Mesenchymal stem cell (in vitro differentiated cells and primary cell): ENCODE measurements at regions not wholly inside any gene's neighbourhood (a gene's known extent, or its start where the extent isn't known, plus 50 kb on each side); places are given as distances from the start of the nearest gene placed in this dataset.

Experiments
- DNase-seq: peaks from one replicate; pipeline ENCODE4 v3.0.0-alpha.2; 2013
- H2AFZ ChIP-seq: one replicate; pipeline ENCODE4 v1.6.1; 2013; ENCODE audit warnings: low read depth, mild to moderate bottlenecking, control low read depth, inconsistent platforms, low read length, moderate library complexity
- H2AK5ac ChIP-seq: 2 replicates; pipeline ENCODE4 v1.6.1; 2013; ENCODE audit warnings: low read length, moderate library complexity, mild to moderate bottlenecking, inconsistent platforms; ENCODE audit not compliant: severe bottlenecking
- H2BK120ac ChIP-seq: one replicate; pipeline ENCODE4 v1.6.1; 2013; ENCODE audit warnings: low read depth, mild to moderate bottlenecking, inconsistent platforms, low read length, moderate library complexity
- H2BK12ac ChIP-seq, 2 experiments: one replicate each; pipeline ENCODE4 v1.6.1; 2013; ENCODE audit warnings: inconsistent platforms in 2 of 2, low read length in 2 of 2, mild to moderate bottlenecking in 2 of 2, moderate library complexity in 2 of 2, control low read depth in 1 of 2
- H2BK15ac ChIP-seq: one replicate; pipeline ENCODE4 v1.6.1; 2013; ENCODE audit warnings: mild to moderate bottlenecking, low read depth, inconsistent platforms; ENCODE audit not compliant: poor library complexity, severe bottlenecking
- H2BK5ac ChIP-seq: 2 replicates; pipeline ENCODE4 v1.6.1; 2013; ENCODE audit warnings: low read depth, mild to moderate bottlenecking, low read length, control low read depth, inconsistent platforms; ENCODE audit not compliant: poor library complexity, severe bottlenecking
- H3K14ac ChIP-seq, 2 experiments: one replicate each; pipeline ENCODE4 v1.6.1; 2013; ENCODE audit warnings: inconsistent platforms in 2 of 2, low read length in 2 of 2, control low read depth in 1 of 2, mild to moderate bottlenecking in 1 of 2, moderate library complexity in 1 of 2
- H3K18ac ChIP-seq, 2 experiments: one replicate each; pipeline ENCODE4 v1.6.1; 2013; ENCODE audit warnings: inconsistent platforms in 2 of 2, low read length in 2 of 2, control low read depth in 1 of 2, low read depth in 1 of 2, mild to moderate bottlenecking in 1 of 2
- H3K23ac ChIP-seq, 2 experiments: one replicate each; pipeline ENCODE4 v1.6.1; 2013; ENCODE audit warnings: inconsistent platforms in 2 of 2, low read length in 2 of 2, mild to moderate bottlenecking in 2 of 2, moderate library complexity in 2 of 2, control low read depth in 1 of 2
- H3K27ac ChIP-seq: 2 replicates; pipeline ENCODE4 v1.5.1; 2013; ENCODE audit warnings: mild to moderate bottlenecking, moderate library complexity, low read length, control low read depth, inconsistent platforms; ENCODE audit not compliant: poor library complexity, severe bottlenecking
- H3K27me3 ChIP-seq, 2 experiments: 2 replicates each; pipeline versions ENCODE4 v1.6.1 to v1.7.0; 2013; ENCODE audit warnings: low read length in 2 of 2, mild to moderate bottlenecking in 2 of 2, moderate library complexity in 2 of 2, control low read depth in 1 of 2, inconsistent platforms in 1 of 2; ENCODE audit not compliant: control insufficient read depth in 1 of 2, insufficient read depth in 1 of 2
- H3K36me3 ChIP-seq, 2 experiments: 2 replicates each; pipeline versions ENCODE4 v1.6.1 to v1.7.0; 2013; ENCODE audit warnings: low read length in 2 of 2, control low read depth in 1 of 2, inconsistent platforms in 1 of 2, low read depth in 1 of 2, mild to moderate bottlenecking in 1 of 2; ENCODE audit not compliant: insufficient read depth in 2 of 2, control insufficient read depth in 1 of 2
- H3K4ac ChIP-seq, 2 experiments: one replicate each; pipeline ENCODE4 v1.6.1; 2013; ENCODE audit warnings: inconsistent platforms in 2 of 2, low read length in 2 of 2, mild to moderate bottlenecking in 2 of 2, moderate library complexity in 2 of 2, control low read depth in 1 of 2, low read depth in 1 of 2
- H3K4me1 ChIP-seq: 2 replicates; pipeline ENCODE4 v1.6.1; 2013; ENCODE audit warnings: low read depth, low read length, control low read depth; ENCODE audit not compliant: control insufficient read depth, insufficient read depth
- H3K4me2 ChIP-seq: 2 replicates; pipeline ENCODE4 v1.6.1; 2013; ENCODE audit warnings: low read length, mild to moderate bottlenecking, inconsistent platforms; ENCODE audit not compliant: poor library complexity, severe bottlenecking
- H3K4me3 ChIP-seq, 2 experiments: 2 replicates each; pipeline versions ENCODE4 v1.5.1 to v1.7.0; 2013; ENCODE audit warnings: low read length in 2 of 2, mild to moderate bottlenecking in 2 of 2, control low read depth in 1 of 2, low read depth in 1 of 2; ENCODE audit not compliant: insufficient read depth in 1 of 2
- H3K79me1 ChIP-seq: replicated peaks from 2 replicates; pipeline ENCODE4 v1.6.1; 2013; ENCODE audit warnings: mild to moderate bottlenecking, control low read depth, low read length, inconsistent platforms; ENCODE audit not compliant: poor library complexity, severe bottlenecking
- H3K9ac ChIP-seq: 2 replicates; pipeline ENCODE4 v1.7.0; 2013; ENCODE audit warnings: mild to moderate bottlenecking, low read length, moderate library complexity
- H3K9me3 ChIP-seq: 2 replicates; pipeline ENCODE4 v1.7.0; 2013; ENCODE audit warnings: mild to moderate bottlenecking, low read length; ENCODE audit not compliant: control insufficient read depth
- H4K8ac ChIP-seq: one replicate; pipeline ENCODE4 v1.6.1; 2013; ENCODE audit warnings: inconsistent platforms, mild to moderate bottlenecking, low read length, moderate library complexity
- H4K91ac ChIP-seq: one replicate; pipeline ENCODE4 v1.6.1; 2013; ENCODE audit warnings: mild to moderate bottlenecking, low read length, inconsistent platforms
- WGBS: methylation state at CpG from one replicate; pipeline ENCODE4 v1.1.7; 2013; ENCODE audit warnings: mixed read lengths; 5-methylcytosine and 5-hydroxymethylcytosine counted together

DNA sequence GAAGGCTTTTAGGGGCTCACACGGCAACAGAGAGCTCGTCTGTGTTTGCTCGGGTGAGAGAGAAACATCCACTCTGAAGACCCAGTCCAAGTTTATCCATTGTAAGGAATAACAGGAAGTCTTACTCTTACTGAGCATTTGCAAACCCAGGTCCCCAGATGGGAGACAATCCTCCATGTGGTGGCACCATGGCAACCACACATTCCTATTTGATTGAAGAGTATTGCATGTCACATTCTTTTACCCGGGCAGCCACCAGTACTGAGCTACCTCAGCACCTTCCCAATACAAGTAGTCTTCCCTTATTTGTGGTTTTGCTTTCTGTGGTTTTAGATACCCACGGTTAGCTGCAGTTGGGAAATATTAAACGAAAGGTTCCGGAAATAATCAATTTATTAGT lies 302.9 kb upstream of the RASGRP1 start:
- Histone ChIP-seq H3K4me1 (peaks cover 8% of the 10 kb centered on the region), H2BK15ac (no peak overlapping the region), H3K14ac (no peak overlapping the region), H3K9ac (peak overlapping the region; percentile 15), H2AFZ (no peak overlapping the region), H3K23ac (no peak overlapping the region), H4K8ac (peak overlapping the region; percentile 29), H3K18ac (peak overlapping the region; percentile 67), H3K36me3 (no peaks in the 10 kb centered on the region), H3K4me3 (no peak overlapping the region), H3K27me3 (no peaks in the 10 kb centered on the region), H2BK120ac (peak overlapping the region; percentile 40), H3K27ac (no peak overlapping the region), H3K4ac (peak overlapping the region in 1 of 2 experiments; percentile 9), H2AK5ac (no peak overlapping the region), H3K79me1 (no peaks in the 10 kb centered on the region), H3K9me3 (no peaks in the 10 kb centered on the region), H4K91ac (peak overlapping the region; percentile 15), H2BK5ac (no peak overlapping the region), H3K4me2 (no peak overlapping the region), H2BK12ac (peak overlapping the region; percentile 49 to 68)
- WGBS, result 88% methylated on average over 7 of the region's 7 CpGs
- DNase-seq, result peak; percentile 37

DNA sequence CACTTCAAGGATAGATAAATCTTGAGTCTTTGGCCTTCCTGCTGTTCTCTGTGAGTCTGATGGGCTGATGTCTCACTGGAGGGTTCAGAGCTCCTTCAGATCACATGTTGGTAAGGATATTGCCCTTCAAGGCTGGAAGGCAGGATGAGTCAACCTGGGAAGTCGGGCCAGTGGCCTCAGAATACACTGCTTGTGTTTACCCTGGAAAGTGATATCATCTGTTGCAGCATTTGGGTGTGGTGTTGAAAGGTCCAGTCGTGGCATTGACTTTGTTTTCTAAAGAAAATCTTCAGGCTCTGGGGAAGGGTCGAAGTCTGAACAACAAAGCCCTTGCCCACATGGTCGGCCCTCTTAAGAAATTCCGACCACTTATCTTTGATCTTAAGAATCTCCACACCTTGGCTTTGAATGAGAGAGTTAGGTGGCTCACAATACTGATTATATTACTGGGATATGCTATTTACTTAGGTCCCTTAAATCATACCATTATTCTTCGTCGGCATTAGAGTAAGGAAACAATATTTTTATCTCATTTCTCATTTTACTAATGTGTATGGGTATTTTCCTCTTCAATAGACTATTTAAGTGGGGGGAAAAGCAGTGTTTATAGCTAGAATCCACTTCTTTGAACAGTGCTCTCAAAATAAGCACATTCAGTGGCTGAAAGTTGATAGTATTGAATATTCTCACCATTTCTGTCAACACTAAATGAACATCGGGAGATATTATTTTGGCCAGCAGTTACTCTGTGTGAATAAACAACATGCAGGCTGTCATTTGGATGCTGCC lies 303.9 kb upstream of the RASGRP1 start:
- Histone ChIP-seq H3K27me3 (no peaks in the 10 kb centered on the region), H4K8ac (no peak overlapping the region), H2BK5ac (no peak overlapping the region), H3K9me3 (no peaks in the 10 kb centered on the region), H2BK15ac (peak overlapping the region; percentile 23), H3K4me1 (peaks cover 8% of the 10 kb centered on the region), H3K79me1 (no peaks in the 10 kb centered on the region), H3K27ac (peak overlapping the region; percentile 27), H3K4me3 (no peak overlapping the region), H3K4ac (no peak overlapping the region), H2BK12ac (no peak overlapping the region), H3K14ac (no peak overlapping the region), H3K4me2 (no peak overlapping the region), H2BK120ac (no peak overlapping the region), H3K9ac (peak overlapping the region; percentile 74), H3K36me3 (no peaks in the 10 kb centered on the region), H4K91ac (no peak overlapping the region), H2AFZ (no peak overlapping the region), H3K18ac (no peak overlapping the region), H3K23ac (no peak overlapping the region), H2AK5ac (peak overlapping the region; percentile 41)
- peak; percentile 94 for DNase-seq
- WGBS, result 0% methylated on average over 2 of the region's 8 CpGs

DNA sequence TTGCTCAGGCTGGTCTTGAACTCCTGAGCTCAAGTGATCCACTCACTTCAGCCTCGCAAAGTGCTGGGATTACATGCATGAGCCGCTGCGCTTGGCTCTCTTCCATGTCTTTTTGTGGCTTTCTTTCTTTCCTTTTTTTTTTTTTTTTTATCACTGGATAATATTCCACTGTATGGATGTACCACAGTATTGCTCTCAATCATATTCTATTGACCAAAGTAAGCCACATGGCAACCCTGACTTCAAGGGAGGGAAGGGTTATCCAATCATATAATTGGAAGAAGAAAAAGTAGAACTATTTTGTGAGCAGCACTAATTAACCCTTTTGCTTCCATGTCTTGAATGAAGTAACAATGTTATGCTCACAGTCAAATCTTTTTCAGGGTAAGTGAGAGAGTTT lies 307.0 kb upstream of the RASGRP1 start:
- Histone ChIP-seq H3K4me3 (no peak overlapping the region), H2BK15ac (peak overlapping the region; percentile 4), H4K8ac (no peak overlapping the region), H2BK5ac (no peak overlapping the region), H3K36me3 (no peaks in the 10 kb centered on the region), H3K4ac (no peak overlapping the region), H3K9me3 (no peaks in the 10 kb centered on the region), H2BK12ac (no peak overlapping the region), H3K4me2 (no peak overlapping the region), H3K4me1 (peaks cover 7% of the 10 kb centered on the region), H2AFZ (no peak overlapping the region), H2AK5ac (no peak overlapping the region), H3K9ac (no peak overlapping the region), H3K14ac (no peak overlapping the region), H3K27ac (no peak overlapping the region), H3K23ac (no peak overlapping the region), H3K27me3 (no peaks in the 10 kb centered on the region), H3K18ac (no peak overlapping the region), H4K91ac (no peak overlapping the region), H2BK120ac (no peak overlapping the region), H3K79me1 (no peaks in the 10 kb centered on the region)
- 89% methylated on average over 3 of the region's 3 CpGs for WGBS
- no peak for DNase-seq

DNA sequence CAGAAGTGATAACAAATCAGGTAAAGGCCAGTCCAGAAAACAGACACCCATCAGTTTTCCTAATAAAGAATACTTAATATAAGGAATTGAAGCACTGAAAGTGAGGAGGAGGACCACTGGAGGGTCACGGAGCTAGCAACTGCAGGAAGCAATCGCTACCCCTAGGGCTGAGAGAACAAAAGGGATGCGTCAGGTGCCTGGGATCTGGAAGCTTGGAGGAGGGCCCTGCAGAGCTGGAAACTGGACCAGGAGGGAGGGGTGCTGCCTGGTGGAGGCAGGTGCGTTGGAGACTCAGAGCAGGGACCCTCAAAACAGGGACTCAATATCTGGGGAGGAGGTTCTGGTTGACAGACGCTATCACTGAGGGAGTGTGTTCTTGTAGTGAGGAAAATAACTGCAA lies 308.1 kb upstream of the RASGRP1 start:
- Histone ChIP-seq H3K4me2 (no peak overlapping the region), H4K91ac (peak overlapping the region; percentile 29), H2BK5ac (no peak overlapping the region), H3K4me1 (peaks cover 9% of the 10 kb centered on the region), H3K23ac (no peak overlapping the region), H3K79me1 (no peaks in the 10 kb centered on the region), H3K4me3 (no peak overlapping the region), H3K9me3 (no peaks in the 10 kb centered on the region), H2AK5ac (peak overlapping the region; percentile 28), H3K18ac (peak overlapping the region in 1 of 2 experiments; percentile 35), H3K27me3 (no peaks in the 10 kb centered on the region), H2BK12ac (peak overlapping the region in 1 of 2 experiments; percentile 59), H3K9ac (no peak overlapping the region), H3K4ac (peak overlapping the region in 1 of 2 experiments; percentile 27), H3K27ac (no peak overlapping the region), H2AFZ (no peak overlapping the region), H3K14ac (no peak overlapping the region), H2BK120ac (no peak overlapping the region), H2BK15ac (no peak overlapping the region), H3K36me3 (no peaks in the 10 kb centered on the region), H4K8ac (no peak overlapping the region)
- WGBS, result 92% methylated on average over 4 of the region's 5 CpGs
- no peak for DNase-seq
